Right renal cortex interstitium (tissue), 3 donors: ENCODE measurements at regions not wholly inside any gene's neighbourhood (a gene's known extent, or its start where the extent isn't known, plus 50 kb on each side); places are given as distances from the start of the nearest gene placed in this dataset.
"Not testable (repeated sequence)": the region's sequence is repeated elsewhere in the genome, so short reads cannot be mapped to it uniquely, and the experiment has no call there.

Experiments
- DNase-seq, 3 donors: peaks; one replicate each; pipeline ENCODE4 v3.0.0-alpha.2; 2013; ENCODE audit warnings: low read depth in 3 of 3, low spot score in 2 of 3

DNA sequence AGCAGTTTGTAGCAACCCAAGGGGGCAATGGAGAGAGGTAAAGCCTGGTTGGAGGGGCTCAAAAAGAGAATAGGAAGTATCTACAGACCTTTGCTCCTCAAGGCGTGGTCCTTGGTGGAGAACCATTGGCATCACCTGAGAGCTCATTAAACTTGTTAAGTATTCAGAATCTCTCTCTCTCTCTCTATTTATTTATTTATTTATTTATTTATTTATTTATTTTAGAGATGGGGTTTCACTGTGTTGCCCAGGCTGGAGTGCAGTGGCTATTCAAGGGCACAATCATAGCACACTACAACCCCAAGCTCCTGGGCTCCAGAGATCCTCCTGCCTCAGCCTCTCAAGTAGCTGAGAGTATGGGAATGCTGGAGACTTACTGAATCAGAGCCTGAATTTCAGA lies 193.1 kb upstream of the ADCY2 start:
- no peak for DNase-seq

DNA sequence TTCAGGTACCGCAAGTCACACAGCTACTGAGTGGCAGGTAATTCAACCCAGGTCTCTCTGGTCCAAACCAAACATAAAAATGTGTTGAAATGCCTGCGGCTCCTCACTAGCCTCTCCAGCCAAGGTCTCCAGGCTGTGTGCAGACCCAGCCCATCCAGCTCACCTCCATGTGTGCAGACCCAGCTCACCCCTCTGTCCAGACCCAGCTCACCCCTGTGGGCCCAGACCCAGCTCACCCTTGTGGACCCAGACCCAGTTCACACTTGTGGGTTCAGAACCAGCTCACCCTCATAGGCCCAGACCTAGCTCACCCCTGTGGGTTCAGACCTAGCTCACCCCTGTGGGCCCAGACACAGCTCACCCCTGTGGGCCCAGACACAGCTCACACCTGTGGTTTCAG lies 188.0 kb upstream of the ADCY2 start:
- DNase-seq = no peak

DNA sequence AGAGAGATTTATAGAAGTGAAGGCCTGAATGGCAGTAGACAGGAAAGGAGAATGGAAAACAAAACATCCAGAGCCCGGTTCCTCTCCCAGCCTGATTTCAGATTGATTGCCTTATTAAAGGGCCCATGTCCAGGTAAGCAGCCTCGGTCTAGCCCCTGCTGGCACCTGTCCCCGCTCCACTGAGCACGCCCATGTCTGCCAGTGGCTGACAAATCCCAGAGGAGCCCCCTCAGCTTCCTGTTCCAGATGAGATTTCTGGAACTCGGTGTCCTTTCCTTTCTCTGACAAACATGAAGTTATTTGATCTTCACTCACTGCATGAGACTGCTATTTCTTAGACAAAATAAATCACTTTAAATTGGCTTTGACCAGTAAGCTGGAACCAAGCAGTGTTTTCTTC lies 187.0 kb upstream of the ADCY2 start:
- DNase-seq = peak; percentile 40 to 63 (median 45)

DNA sequence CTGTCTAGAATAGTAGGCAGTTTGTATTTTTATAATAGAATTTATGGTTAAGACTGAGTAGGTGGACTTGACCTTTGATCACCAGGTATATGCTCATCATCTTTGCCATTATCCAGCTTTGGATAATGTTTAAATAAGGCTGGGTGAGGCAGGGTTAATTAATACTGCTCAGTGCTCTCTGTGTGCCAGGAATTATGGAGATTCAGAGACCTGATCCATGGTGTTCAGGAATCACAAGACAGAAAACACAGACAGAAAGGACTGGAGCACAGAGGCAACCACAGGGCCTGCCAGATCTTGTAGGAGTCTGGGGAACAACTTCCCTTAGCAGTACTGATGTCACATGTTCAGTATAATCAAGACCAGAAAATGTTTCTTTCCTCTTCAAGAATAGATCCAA lies 186.3 kb upstream of the ADCY2 start:
- no peak for DNase-seq

DNA sequence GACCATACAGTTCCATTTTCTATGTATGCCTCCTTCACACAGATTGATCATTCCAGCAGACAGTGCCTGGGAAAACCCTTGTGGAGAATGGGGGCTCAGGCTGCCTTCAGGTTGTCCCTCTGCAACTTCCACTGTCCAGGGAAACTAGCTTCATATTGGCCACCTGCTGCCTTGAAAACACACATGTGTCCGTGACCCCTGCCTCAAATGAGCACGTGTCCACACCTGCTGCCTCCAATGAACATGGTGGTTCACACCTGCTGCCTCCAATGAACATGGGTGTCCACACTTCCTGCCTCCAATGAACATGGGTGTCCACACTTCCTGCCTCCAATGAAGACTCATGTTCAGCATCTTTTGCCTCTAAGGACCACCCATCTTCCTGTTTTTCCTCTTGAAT lies 185.4 kb upstream of the ADCY2 start:
- DNase-seq = no peak

DNA sequence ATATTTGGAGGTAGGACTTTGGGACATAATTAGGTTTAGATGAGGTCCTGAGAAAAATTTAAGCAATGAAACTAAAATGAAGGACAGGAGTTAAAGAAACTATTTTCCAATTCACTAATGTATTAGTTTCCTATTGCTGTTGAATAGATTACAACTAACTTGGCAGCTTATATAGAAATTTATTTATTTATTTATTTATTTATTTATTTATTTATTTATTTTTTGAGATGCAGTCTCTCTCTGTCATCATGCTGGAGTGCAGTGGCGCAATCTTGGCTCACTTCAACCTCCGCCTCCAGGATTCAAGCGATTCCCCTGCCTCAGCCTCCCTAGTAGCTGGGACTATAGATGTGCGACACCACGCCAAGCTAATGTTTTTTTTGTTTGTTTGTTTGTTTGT lies 182.4 kb upstream of the ADCY2 start:
- DNase-seq = no peak

DNA sequence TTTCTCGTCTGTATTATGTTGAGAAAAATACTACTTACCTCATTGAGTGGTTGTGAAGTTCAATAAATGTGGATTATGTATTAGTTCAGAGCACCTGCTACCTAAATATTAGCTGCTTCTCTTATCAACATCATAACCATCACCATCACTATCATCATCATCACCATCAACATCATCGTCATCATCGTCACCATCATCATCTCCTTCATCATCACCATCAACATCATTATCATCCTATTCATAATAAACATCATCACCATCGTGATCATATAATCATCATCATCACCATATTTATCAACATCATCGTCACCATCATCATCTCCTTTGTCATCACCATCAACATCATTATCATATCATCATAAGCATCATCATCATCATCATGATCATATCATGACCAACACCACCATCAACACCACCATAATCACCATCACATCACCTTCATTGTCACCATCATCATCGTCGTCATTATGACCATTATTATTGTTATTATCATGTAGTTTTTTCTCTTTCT lies 181.0 kb upstream of the ADCY2 start:
- DNase-seq = no peak

DNA sequence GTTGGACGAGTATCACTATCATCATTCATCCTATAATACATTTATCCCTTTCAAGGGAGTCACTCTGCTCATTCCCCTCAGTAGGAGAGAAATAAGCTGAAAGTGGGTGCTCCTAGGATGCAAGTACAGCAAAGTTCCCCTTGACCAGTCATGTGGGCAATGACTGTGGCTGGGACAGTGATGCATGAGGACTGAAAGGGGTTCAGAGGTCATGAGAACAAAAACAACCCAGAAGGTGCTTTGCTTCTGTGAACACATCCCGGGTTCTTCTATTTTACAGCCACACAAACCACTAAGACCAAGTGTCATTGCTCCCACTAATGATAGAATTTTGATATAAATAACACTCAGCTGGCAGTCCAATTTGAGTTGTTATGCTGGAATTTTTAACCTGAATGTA lies 177.8 kb upstream of the ADCY2 start:
- no peak for DNase-seq

DNA sequence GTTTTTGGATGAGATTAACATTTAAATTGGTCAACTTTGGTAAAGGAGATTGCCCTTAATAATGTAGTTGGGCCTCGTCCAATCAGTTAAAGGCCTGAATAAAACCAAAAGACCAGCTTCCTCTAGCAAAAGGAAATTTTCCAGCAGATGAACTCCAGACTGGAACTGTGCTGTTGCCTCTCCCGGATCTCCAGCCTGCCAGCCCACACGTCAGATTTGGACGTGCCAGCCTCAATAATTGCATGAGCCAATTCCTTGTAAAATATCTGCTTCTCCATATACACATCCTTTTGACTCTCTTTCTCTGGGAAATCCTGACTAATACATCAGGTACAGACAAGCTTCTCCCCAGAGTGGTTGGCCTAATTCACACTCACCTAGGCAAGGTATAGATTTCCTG lies 175.8 kb upstream of the ADCY2 start:
- no peak for DNase-seq

DNA sequence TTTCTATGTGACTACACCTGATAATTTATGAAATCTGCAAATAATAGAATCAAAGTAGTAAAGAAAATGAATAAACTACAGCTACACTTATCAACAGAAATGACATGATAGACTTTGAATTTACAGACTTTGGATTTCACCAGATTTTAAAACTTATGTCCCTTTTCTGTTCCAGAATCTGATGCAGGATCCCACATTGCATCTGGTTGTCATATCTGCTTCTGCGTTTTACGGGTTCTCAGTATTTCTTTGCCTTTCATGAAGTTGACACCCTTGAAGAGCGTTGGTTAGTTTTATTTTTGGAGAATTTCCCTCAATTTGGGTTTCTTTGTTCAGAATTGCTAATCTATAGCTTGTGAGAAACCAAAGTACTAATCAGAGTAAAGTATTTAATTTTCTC lies 174.9 kb upstream of the ADCY2 start:
- DNase-seq = no peak

DNA sequence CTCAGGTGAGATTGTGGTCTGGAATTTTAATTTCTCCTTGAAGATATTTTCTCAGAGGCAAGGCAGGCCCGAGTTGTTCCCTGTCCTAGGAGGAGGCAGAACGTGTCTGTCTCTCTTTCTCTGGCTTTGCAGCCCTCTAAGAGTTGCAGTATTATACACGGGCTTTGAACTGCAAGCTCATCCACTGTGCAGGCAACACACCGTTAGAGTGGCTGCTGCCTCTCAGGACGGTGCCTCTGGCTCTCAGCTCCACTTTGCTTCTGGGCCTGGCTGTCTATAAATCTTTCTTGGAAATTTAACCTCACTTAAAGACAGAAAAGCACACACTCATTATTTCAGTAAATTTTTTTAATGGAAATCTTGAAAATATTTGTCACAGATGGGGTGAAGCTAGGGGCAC lies 170.1 kb upstream of the ADCY2 start:
- DNase-seq = no peak

DNA sequence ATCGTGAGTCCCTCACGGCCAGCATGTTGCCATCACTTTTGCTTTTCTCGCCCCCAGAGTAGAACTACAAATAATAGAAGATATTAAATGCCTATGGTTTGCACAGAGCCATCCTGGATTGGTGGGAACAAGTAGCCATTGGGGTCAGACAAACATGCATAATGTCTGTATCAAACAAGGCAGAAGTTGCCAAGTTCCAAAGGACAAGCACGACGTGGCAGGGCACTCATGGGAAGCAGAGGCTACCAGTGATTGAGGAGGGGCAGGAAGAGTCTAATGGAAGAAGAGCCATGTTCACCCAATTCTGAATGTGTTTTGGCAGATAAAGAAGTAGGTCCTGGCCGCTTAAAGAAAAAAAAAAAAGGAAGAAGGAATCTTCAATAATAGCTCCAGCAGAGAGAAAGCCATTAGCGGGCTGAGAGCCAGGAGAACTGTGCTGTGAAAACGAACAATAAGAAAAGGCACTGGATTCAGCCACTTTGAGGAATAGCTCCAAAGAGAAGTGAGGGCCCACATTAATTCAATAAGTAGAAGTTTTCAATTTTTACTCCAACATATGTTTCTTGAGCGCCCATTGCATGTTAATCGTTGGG lies 153.7 kb upstream of the ADCY2 start:
- DNase-seq = no peak

DNA sequence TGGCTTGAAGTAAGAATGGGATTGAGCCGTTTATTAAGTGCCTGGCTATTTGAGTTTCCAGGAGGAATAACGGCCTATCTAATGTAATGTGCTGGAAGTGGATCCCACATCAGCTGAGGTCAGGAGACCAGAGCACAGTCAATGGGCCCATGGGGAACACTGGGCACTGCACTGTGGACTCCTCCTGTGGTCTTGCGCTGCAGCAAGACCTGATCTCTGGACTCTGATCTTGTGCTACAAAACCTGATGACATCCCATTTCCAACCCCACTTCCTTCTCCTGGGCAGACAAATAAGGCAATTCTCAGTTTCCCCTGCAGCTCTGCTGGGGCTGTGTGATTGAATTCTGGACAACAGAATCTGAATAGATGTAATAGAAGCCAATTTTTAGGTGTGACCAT lies 151.7 kb upstream of the ADCY2 start:
- DNase-seq = no peak

DNA sequence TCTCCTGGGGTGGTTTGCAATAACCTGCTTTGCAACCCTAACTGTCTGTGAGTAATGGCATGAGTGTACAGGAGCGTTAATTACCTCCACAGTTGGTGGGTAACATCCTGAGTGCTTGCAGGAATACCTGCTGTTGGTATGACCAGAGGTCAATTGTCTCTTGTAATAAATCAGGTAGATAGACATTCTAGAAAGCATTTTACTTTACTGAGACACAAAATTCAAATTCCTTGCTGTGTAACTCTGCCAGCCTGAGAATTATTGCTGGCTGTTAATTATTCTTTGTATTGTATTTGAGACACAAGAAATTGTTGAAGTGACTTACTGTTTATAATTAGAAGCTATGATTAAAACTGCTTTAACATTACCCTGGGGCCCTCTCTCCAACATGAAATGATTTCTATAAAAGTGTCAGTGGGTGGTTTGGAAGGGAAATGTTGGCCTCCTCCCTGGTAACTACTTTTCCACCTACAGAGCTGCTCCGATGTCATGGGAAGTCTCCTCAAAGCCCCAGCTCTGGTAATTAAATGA lies 150.8 kb upstream of the ADCY2 start:
- peak; percentile 20 to 30 (median 27) for DNase-seq

DNA sequence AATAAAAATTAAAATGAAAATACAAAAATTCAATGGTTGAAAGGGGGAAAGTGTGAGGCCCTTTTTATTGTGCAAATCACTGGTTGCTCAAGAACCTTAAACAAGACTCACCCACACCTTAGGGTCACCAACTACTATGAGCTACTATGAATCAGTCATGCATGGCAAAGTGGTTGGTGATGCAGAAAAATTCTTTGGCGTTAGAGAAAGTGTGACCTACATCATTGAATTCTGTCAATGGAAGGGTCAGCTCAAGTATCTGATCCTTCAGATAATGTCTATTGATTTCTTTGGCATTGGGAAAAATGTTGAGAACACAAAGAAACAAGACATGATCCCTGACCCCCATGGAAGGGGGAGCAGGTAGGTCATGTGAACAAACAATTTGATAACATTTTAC lies 149.7 kb upstream of the ADCY2 start:
- DNase-seq = no peak

DNA sequence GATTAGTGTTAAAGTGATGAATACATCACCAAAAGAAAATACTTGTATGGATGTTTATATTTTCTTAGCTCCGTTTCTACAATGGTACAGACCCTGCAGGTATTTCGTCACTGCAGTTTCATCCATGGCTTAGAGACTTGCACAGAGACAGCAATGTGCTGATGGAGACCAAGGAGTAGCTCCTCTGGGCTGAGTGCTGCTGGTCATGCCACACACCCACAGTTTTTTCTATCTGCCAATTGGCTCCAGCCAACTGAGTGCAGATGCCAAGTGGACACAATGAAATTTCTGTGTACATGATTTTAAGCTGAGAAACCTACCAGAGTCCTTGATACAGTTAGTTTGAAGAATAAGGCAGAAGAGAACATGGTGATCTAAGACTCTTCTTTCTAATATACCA lies 145.9 kb upstream of the ADCY2 start:
- no peak for DNase-seq

DNA sequence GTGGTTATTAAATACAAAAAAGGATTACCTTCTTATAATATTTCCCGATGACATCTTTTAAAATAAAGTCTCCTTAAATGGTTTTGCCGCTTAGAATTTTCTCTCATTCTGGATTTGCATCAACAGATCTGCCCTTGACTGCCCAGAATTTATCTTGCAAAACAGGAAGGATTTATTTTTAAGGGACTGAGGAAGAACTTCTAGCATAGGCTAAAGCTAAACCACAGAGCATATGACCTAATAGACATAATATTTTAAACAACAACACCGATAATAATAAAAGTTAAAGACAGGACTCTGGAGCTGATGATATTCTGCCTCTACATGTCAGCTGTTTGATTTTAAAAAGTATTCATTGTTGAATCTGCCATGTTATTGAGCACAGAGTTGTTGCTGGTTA lies 145.3 kb upstream of the ADCY2 start:
- DNase-seq = no peak

DNA sequence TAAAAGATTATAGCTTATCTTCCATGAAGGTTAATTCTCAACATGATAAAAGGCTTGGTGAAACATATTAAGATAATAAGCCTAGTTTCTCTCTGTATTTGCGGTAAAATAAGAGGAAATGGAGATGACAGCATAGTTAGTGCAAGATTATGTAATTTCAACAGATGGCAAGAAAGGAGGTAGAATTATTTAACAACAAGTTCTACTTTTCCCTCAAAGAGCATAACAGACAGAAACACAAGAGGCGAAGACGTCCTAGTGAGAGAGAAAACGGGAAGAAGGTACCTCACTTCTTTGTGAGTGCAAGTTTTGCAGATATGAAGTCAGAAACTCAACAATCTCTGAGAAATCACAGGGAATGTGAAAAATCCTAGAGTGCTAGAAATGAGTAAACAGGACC lies 144.8 kb upstream of the ADCY2 start:
- DNase-seq = no peak

DNA sequence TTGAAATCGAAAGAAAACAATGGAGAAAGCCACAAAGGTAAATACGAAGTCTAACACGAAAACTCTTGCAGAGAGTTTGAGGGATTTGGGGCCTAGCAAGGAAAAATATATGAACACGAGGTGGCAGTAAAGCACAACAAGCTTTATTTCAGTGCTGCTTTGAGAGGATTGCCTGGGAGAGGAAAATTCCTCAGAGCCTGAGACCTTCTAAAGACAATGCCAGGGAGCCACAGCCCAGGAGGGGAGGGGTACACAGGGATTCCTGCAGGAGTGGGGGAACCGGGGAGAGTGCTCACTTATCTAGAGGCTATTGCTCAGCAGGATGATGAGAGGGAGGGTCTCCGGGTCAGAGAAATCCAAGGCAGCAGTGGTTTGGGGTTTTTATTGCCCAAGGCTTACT lies 134.9 kb upstream of the ADCY2 start:
- DNase-seq = peak in 1 of 3 donors; percentile 8

DNA sequence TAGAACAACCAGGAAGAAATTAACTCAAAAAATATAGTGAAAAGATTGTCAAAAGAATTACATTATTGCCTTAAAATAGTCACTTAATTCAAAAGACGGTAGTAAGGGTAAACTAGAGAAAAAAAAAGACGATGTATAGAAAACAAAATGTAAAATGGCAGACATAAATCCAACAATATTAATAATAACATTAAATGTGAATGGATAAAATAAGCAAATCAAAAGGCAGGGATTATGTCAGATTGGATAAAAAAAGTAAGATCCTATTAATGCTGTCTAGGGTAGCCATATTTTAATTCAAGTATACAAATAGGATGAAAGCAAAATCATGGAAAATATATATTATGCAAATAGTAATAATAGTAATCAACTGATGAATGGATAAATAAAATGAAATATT lies 134.0 kb upstream of the ADCY2 start:
- no peak for DNase-seq

DNA sequence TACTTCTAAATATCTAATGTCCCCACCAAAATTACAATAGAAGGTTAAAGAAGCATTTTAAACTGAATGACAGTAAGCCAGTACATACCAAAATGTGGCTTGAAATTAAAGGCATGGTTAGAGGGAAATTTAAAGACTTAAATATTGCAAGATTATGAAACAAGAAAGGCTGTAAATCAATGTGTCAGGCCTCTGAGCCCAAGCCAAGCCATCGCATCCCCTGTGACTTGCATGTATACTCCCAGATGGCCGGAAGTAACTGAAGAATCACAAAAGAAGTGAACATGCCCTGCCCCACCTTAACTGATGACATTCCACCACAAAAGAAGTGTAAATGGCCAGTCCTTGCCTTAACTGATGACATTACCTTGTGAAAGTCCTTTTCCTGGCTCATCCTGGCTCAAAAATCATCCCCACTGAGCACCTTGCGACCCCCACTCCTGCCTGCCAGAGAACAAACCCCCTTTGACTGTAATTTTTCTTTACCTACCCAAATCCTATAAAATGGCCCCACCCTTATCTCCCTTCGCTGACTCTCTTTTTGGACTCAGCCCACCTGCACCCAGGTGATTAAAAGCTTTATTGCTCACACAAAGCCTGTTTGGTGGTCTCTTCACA lies 132.4 kb upstream of the ADCY2 start:
- not testable (repeated sequence) for DNase-seq

DNA sequence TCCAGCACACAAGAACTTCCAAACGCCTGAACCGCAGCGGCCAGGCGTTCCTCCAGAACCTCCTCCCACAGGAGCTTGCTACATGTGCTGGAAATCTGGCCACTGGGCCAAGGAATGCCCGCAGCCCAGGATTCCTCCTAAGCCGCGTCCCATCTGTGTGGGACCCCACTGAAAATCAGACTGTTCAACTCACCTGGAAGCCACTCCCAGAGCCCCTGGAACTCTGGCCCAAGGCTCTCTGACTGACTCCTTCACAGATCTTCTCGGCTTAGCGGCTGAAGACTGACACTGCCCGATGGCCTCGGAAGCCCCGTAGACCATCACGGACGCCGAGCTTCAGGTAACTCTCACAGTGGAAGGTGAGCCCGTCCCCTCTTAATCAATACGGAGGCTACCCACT lies 130.2 kb upstream of the ADCY2 start:
- not testable (repeated sequence) for DNase-seq

DNA sequence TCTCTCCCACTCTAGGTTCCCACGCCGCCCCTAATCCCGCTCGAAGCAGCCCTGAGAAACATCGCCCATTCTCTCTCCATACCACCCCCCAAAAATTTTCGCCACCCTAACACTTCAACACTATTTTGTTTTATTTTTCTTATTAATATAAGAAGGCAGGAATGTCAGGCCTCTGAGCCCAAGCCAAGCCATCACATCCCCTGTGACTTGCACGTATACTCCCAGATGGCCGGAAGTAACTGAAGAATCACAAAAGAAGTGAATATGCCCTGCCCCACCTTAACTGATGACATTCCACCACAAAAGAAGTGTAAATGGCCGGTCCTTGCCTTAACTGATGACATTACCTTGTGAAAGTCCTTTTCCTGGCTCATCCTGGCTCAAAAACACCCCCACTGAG lies 127.2 kb upstream of the ADCY2 start:
- not testable (repeated sequence) for DNase-seq
